ENCODE measurements at regions not wholly inside any gene's neighbourhood (a gene's known extent, or its start where the extent isn't known, plus 50 kb on each side); places are given as distances from the start of the nearest gene placed in this dataset.
A peak's percentile ranks its signal among the peaks of the same experiment; 100 is the strongest.

DNA sequence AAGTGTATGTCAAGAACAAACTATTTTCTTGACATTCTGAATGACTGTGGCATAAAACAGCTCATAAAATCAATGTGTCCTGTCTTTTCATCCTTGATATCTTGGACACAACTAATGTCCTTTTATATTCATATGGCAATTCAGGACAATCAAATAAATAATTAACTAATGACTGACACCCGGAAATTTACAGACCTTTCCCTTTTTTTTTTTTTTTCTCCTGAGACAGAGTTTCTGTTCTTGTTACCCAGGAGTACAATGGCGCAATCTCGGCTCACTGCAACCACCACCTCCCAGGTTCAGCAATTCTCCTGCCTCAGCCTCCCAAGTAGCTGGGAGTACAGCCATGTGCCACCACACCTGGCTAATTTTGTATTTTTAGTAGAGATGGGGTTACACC lies 107.1 kb upstream of the LGSN start:
- TF ChIP-seq, protein P1, sequence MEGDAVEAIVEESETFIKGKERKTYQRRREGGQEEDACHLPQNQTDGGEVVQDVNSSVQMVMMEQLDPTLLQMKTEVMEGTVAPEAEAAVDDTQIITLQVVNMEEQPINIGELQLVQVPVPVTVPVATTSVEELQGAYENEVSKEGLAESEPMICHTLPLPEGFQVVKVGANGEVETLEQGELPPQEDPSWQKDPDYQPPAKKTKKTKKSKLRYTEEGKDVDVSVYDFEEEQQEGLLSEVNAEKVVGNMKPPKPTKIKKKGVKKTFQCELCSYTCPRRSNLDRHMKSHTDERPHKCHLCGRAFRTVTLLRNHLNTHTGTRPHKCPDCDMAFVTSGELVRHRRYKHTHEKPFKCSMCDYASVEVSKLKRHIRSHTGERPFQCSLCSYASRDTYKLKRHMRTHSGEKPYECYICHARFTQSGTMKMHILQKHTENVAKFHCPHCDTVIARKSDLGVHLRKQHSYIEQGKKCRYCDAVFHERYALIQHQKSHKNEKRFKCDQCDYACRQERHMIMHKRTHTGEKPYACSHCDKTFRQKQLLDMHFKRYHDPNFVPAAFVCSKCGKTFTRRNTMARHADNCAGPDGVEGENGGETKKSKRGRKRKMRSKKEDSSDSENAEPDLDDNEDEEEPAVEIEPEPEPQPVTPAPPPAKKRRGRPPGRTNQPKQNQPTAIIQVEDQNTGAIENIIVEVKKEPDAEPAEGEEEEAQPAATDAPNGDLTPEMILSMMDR (IDR thresholded peaks at IDR 0.05), result no peak
- DNase-seq (peak in 1 of 6 donors; percentile 50), ATAC-seq (peak; percentile 73 to 88 (median 86)), FAIRE-seq (no peak)
- H3K4me3 ChIP-seq, result no peak overlapping the region
- H3K27me3 ChIP-seq, result no peaks in the 10 kb centered on the region
- peaks cover 0 to 4% (median 0%) of the 10 kb centered on the region in 3 donors for H3K4me1 ChIP-seq
- H3K36me3 ChIP-seq, result no peaks in the 10 kb centered on the region
- intact Hi-C loops (cut with DNase I), result no loop called here
- H3K27ac ChIP-seq, result peak overlapping the region in 2 of 4 donors; percentile 10 to 39
- 29 to 30% methylated on average over 3 of the region's 3 CpGs for WGBS, 2 donors
- no peaks in the 10 kb centered on the region for H3K9me3 ChIP-seq

DNA sequence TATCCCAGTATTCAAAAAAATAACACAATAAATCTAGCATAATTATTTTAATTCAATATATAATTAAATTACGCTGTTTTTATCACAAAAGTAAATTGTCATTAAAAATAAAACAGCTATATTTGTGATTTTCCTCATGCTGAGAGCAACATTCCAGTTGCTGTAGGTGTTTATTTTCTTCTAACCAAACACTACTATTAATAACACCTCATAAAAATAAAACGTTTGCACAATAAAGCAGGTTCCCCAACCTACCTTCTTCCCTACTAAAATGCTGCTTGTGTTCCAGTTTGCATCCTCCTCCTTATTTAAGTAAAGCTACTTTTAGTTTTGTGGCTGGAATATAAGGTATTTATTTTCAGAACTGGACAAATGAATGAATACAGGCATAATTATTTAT lies 108.2 kb upstream of the LGSN start:
- no peak for FAIRE-seq
- TF ChIP-seq, protein P1 (IDR thresholded peaks at IDR 0.05), result no peak
- Histone ChIP-seq H3K4me1 (peaks cover 0 to 4% (median 0%) of the 10 kb centered on the region in 3 donors), H3K27ac (no peak overlapping the region), H3K4me3 (no peak overlapping the region), H3K9me3 (no peaks in the 10 kb centered on the region), H3K36me3 (no peaks in the 10 kb centered on the region), H3K27me3 (no peaks in the 10 kb centered on the region)
- intact Hi-C loops (cut with DNase I), result no loop called here
- DNase-seq, result no peak
- 54 to 60% methylated on average over 2 of the region's 2 CpGs for WGBS, 2 donors
- ATAC-seq, result no peak

- no peaks in the 10 kb centered on the region for H3K9me3 ChIP-seq
- DNase-seq (no peak), FAIRE-seq (no peak), ATAC-seq (no peak)
- H3K4me1 ChIP-seq, result peaks cover 0 to 4% (median 0%) of the 10 kb centered on the region in 3 donors
- H3K27me3 ChIP-seq, result no peaks in the 10 kb centered on the region
- WGBS, 2 donors, result 74 to 83% methylated on average over 2 of the region's 2 CpGs
- no peak overlapping the region for H3K27ac ChIP-seq
- H3K36me3 ChIP-seq, result no peaks in the 10 kb centered on the region
- TF ChIP-seq, protein P1 (IDR thresholded peaks at IDR 0.05), result no peak
- H3K4me3 ChIP-seq, result no peak overlapping the region
- intact Hi-C loops (cut with DNase I), result no loop called here
These were observed 111.3 kb upstream of the LGSN start for GRCh38 chr6:63430985-63431519.

DNA sequence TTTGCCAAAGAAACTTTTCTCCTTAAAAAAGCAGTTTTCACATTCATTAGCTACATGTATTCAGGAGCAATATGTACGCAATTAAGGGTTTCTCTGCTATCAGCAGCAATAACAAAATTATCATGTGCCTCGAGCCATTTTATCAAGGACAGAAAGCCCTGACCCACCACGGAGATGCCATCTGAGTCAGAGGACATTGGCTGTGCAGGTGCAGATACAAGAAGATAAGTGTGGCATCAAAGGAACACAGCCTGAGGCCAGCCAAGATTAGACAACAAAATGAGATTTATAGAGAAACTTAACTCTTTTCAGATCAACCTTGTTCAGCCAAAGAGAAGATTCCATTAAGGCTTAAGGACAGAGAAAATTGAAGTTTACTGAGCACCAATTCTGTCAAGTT lies 115.2 kb upstream of the LGSN start:
- ATAC-seq (no peak), FAIRE-seq (no peak)
- H3K4me3 ChIP-seq, result no peak overlapping the region

DNA sequence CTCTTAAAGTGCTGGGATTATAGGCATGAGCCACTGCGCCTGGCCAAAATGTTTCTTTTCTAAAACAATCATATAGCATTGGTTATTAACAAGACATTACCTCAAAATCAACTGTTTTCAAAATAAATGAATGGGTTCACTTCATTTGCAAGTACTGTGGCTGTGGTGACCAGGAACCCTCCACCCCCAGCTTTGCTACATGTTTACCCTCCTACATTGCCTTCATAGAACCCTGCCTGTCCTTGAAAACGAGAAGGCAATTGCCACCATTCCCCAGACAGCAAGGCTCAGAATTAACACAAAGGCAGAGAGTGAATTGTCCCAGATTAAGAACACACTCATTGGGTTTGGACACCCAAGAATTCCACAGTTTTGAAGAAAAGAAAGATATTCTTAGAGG lies 116.6 kb upstream of the LGSN start:
- no peaks in the 10 kb centered on the region for H3K27me3 ChIP-seq
- intact Hi-C loops (cut with DNase I), result no loop called here
- no peaks in the 10 kb centered on the region for H3K9me3 ChIP-seq
- FAIRE-seq (no peak), DNase-seq (no peak), ATAC-seq (no peak)
- H3K27ac ChIP-seq, result no peak overlapping the region
- H3K4me3 ChIP-seq, result no peak overlapping the region
- TF ChIP-seq, protein P1 (IDR thresholded peaks at IDR 0.05), result no peak
- H3K4me1 ChIP-seq, result no peaks in the 10 kb centered on the region
- 60 to 71% methylated on average over 2 of the region's 2 CpGs for WGBS, 2 donors
- H3K36me3 ChIP-seq, result no peaks in the 10 kb centered on the region

More for the DNA sequence above, 115.2 kb upstream of the LGSN start:
- Histone ChIP-seq H3K4me1 (no peaks in the 10 kb centered on the region), H3K27ac (no peak overlapping the region), H3K27me3 (no peaks in the 10 kb centered on the region), H3K36me3 (no peaks in the 10 kb centered on the region), H3K9me3 (no peaks in the 10 kb centered on the region)
- intact Hi-C loops (cut with DNase I), result no loop called here
- TF ChIP-seq, protein P1 (IDR thresholded peaks at IDR 0.05), result no peak
- WGBS, 2 donors, result 41 to 42% methylated on average over 3 of the region's 3 CpGs
- no peak for DNase-seq

Data from pancreas (tissue), 10 donors.